Nephron (organoid): ENCODE measurements at regions not wholly inside any gene's neighbourhood (a gene's known extent, or its start where the extent isn't known, plus 50 kb on each side); places are given as distances from the start of the nearest gene placed in this dataset.

Source experiments
- H3K27ac Mint-ChIP-seq, 3 experiments: 2 replicates each; pipeline ENCODE4 v1.8.0; 2020; ENCODE audit warnings: mixed read lengths in 3 of 3, mild to moderate bottlenecking in 2 of 3, moderate library complexity in 1 of 3
- H3K27me3 Mint-ChIP-seq: 2 replicates; pipeline ENCODE4 v1.8.0; 2021; ENCODE audit warnings: low read depth, mild to moderate bottlenecking, moderate library complexity, mixed read lengths
- H3K36me3 Mint-ChIP-seq: 2 replicates; pipeline ENCODE4 v1.8.0; 2020; ENCODE audit warnings: low read depth, mixed read lengths
- H3K4me1 Mint-ChIP-seq: 2 replicates; pipeline ENCODE4 v1.8.0; 2020; ENCODE audit warnings: mixed read lengths
- H3K4me3 Mint-ChIP-seq, 3 experiments: 2 replicates each; pipeline ENCODE4 v1.8.0; 2020; ENCODE audit warnings: mild to moderate bottlenecking in 3 of 3, mixed read lengths in 3 of 3, moderate library complexity in 2 of 3
- H3K9me3 Mint-ChIP-seq: 2 replicates; pipeline ENCODE4 v1.8.0; 2020; ENCODE audit warnings: mixed read lengths
- TF ChIP-seq, protein P1 (sequence below), 3 experiments: fragments of 200-600 bp; sonication (generic); IDR thresholded peaks; one replicate each; pipeline ENCODE4 v1.5.0; 2021; ENCODE audit warnings: antibody characterized with exemption in 3 of 3; ENCODE audit not compliant: unreplicated experiment in 3 of 3

DNA sequence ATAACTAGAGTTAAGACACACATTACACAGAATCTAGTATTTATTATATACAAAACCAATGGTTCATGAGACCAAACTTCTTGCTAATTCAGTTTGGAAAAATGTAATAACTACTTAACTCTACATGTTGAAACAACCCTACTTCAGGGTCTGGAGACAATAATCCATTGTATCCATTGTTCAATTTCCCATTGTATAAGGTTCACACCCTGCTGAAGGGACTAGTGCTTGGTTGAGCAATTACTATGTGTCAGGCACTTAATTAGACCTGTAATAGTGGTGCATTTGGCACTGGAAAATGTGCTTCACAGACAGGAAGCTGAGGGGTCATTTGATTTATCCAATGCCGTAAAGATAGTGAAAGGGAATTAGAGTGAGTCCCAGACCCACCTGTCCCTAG, 114.3 kb upstream of the PAPPA start:
- TF ChIP-seq, protein P1, sequence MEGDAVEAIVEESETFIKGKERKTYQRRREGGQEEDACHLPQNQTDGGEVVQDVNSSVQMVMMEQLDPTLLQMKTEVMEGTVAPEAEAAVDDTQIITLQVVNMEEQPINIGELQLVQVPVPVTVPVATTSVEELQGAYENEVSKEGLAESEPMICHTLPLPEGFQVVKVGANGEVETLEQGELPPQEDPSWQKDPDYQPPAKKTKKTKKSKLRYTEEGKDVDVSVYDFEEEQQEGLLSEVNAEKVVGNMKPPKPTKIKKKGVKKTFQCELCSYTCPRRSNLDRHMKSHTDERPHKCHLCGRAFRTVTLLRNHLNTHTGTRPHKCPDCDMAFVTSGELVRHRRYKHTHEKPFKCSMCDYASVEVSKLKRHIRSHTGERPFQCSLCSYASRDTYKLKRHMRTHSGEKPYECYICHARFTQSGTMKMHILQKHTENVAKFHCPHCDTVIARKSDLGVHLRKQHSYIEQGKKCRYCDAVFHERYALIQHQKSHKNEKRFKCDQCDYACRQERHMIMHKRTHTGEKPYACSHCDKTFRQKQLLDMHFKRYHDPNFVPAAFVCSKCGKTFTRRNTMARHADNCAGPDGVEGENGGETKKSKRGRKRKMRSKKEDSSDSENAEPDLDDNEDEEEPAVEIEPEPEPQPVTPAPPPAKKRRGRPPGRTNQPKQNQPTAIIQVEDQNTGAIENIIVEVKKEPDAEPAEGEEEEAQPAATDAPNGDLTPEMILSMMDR (IDR thresholded peaks at IDR 0.05; ENCODE audit: unreplicated experiment in 3 of 3) = no peak
- H3K4me1 Mint-ChIP-seq = peaks cover 6% of the 10 kb centered on the region
- H3K9me3 Mint-ChIP-seq = peaks cover 2% of the 10 kb centered on the region
- H3K27ac Mint-ChIP-seq = no peak overlapping the region
- no peaks in the 10 kb centered on the region for H3K36me3 Mint-ChIP-seq
- peaks cover 7% of the 10 kb centered on the region for H3K27me3 Mint-ChIP-seq
- H3K4me3 Mint-ChIP-seq = no peak overlapping the region

DNA sequence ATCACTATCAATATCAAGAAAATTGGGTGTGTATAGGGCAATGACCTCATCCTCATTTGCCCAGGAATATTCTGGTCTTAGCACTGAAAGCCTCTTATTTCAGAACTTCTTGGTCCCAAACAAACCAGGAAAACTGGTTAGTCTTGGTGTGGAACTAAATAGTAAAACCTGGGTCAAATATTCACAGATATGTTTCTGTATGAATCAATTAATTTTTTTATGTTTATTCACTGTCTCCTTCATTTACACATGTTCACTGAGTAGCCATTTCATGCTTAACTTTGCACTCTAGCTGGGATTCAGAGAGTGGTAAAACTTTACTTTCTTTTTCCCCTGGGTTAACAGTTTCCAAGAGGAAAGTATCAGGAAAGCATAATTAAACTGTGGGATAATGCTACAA, 113.7 kb upstream of the PAPPA start:
- Mint-ChIP-seq H3K36me3 (no peaks in the 10 kb centered on the region), H3K27me3 (peaks cover 7% of the 10 kb centered on the region), H3K4me3 (no peak overlapping the region), H3K9me3 (peaks cover 2% of the 10 kb centered on the region), H3K27ac (no peak overlapping the region), H3K4me1 (peaks cover 6% of the 10 kb centered on the region)
- TF ChIP-seq, protein P1 (IDR thresholded peaks at IDR 0.05; ENCODE audit: unreplicated experiment in 3 of 3) = no peak

DNA sequence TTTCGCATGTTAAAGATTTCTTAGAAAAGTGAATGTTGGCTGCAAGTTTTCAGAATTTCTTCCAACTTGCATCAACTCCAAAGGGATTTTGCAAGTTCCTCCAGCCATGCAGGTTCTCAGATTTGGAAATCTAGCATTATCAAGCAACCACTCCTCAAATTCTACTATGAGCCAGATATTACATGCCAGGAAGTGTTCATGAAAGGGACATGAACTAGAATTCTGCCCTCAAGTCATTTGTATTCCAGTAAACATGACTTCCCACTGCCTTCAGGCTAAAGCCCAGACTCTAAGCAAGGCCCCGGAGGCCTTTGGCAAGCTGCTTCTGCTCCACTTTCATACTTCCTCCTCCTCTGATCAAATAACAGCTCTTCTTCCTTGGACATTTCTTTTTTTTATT, 111.3 kb upstream of the PAPPA start:
- TF ChIP-seq, protein P1 (IDR thresholded peaks at IDR 0.05; ENCODE audit: unreplicated experiment in 3 of 3) = no peak
- H3K4me3 Mint-ChIP-seq = no peak overlapping the region
- H3K9me3 Mint-ChIP-seq = peaks cover 2% of the 10 kb centered on the region
- H3K4me1 Mint-ChIP-seq = no peaks in the 10 kb centered on the region
- no peak overlapping the region for H3K27ac Mint-ChIP-seq
- H3K27me3 Mint-ChIP-seq = peaks cover 7% of the 10 kb centered on the region
- H3K36me3 Mint-ChIP-seq = no peaks in the 10 kb centered on the region

DNA sequence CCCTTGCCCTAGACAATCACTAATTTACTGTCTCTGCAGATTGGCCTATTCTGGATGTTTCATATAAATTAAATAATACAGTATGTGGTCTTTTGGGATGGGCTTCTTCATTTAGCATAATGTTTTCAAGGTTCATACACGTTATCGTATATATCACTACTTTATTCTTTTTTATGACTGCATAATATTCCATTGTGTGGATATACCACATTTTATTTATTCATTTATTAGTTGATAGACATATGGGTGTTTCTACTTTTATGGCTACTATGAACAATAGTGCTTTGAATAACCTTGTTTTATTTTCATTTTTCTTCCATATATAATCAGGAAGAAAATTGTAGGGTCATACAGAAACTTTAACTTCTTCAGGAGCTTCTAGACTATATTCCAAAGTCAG, 108.5 kb upstream of the PAPPA start:
- Mint-ChIP-seq H3K27me3 (peaks cover 7% of the 10 kb centered on the region), H3K36me3 (no peaks in the 10 kb centered on the region), H3K27ac (no peak overlapping the region), H3K9me3 (peaks cover 2% of the 10 kb centered on the region), H3K4me3 (no peak overlapping the region), H3K4me1 (no peaks in the 10 kb centered on the region)
- TF ChIP-seq, protein P1 (IDR thresholded peaks at IDR 0.05; ENCODE audit: unreplicated experiment in 3 of 3) = no peak

DNA sequence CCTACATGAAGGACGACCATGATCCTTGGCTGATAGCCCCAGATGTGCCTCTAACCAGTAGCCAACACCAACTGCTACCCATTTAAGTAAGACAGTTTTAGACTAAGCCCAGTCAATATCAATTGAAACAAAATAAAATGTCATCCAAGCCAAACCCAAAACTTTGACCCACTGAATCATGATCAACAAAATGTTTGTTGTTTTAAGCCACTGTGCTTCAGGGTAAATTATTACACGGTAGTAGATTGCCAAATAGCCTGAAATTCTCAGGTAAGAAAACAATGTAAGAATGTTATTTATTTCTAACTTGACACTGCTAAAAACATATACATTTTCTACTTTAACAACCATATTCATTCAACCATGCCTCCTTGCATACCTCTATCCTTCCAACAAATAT, 105.5 kb upstream of the PAPPA start:
- peaks cover 6% of the 10 kb centered on the region for H3K4me1 Mint-ChIP-seq
- no peak overlapping the region for H3K4me3 Mint-ChIP-seq
- peaks cover 7% of the 10 kb centered on the region for H3K27me3 Mint-ChIP-seq
- H3K9me3 Mint-ChIP-seq = peaks cover 2% of the 10 kb centered on the region
- H3K27ac Mint-ChIP-seq = no peak overlapping the region
- H3K36me3 Mint-ChIP-seq = no peaks in the 10 kb centered on the region
- TF ChIP-seq, protein P1 (IDR thresholded peaks at IDR 0.05; ENCODE audit: unreplicated experiment in 3 of 3) = no peak

DNA sequence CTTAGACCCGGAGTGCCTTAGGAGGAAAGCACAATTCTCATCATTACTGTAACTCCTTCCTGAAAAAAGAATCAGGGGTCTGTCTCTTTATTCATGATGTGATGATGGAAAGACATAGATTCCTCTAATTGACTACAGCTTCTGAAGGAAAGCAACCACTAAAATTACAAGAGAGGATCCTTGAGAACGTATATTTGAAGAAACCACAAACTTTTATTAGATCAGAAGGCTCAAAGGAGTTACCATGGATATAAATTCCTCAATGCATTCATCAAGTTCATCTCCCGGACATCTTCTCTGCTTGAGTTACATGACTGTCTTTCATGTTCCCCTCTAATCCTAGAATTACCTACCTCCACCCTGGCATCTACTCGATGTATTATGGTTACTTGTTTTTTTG, 104.1 kb upstream of the PAPPA start:
- Mint-ChIP-seq H3K36me3 (no peaks in the 10 kb centered on the region), H3K4me3 (no peak overlapping the region), H3K9me3 (no peaks in the 10 kb centered on the region), H3K27me3 (no peaks in the 10 kb centered on the region), H3K27ac (no peak overlapping the region), H3K4me1 (peaks cover 6% of the 10 kb centered on the region)
- TF ChIP-seq, protein P1 (IDR thresholded peaks at IDR 0.05; ENCODE audit: unreplicated experiment in 3 of 3) = no peak
